CD8-positive, alpha-beta memory T cell (primary cell): ENCODE measurements at regions not wholly inside any gene's neighbourhood (a gene's known extent, or its start where the extent isn't known, plus 50 kb on each side); places are given as distances from the start of the nearest gene placed in this dataset.

Experiments
- CTCF ChIA-PET: fragments of 350-600 bp; sonication (Branson Sonifier 250); formaldehyde crosslinking; loops from one replicate; lab custom pipeline; 2021; ENCODE audit warnings: antibody characterized with exemption; lab: Charles Lee
- POLR2A ChIA-PET: fragments of 350-600 bp; sonication (Branson Sonifier 250); formaldehyde crosslinking; loops from one replicate; lab custom pipeline; 2021; ENCODE audit warnings: antibody characterized with exemption; lab: Charles Lee
- DNase-seq, 5 donors: peaks; one replicate each; pipeline versions ENCODE4 v3.0.0 to v3.0.0-alpha.2; 2020 to 2022; ENCODE audit warnings: mixed read lengths in 1 of 5
- H3K27ac ChIP-seq: one replicate; pipeline ENCODE4 v1.7.0; 2013; ENCODE audit warnings: low read depth, mild to moderate bottlenecking, low read length, moderate library complexity
- H3K27me3 ChIP-seq: 2 replicates; pipeline ENCODE4 v1.7.0; 2013; ENCODE audit warnings: low read length, mild to moderate bottlenecking; ENCODE audit not compliant: insufficient read depth, poor library complexity, severe bottlenecking
- H3K36me3 ChIP-seq: 2 replicates; pipeline ENCODE4 v1.7.0; 2013; ENCODE audit warnings: mild to moderate bottlenecking, low read length, moderate library complexity; ENCODE audit not compliant: insufficient read depth
- H3K4me1 ChIP-seq: 2 replicates; pipeline ENCODE4 v1.7.0; 2013; ENCODE audit warnings: mild to moderate bottlenecking, low read length, moderate library complexity; ENCODE audit not compliant: insufficient read depth
- H3K4me3 ChIP-seq: 2 replicates; pipeline ENCODE4 v1.7.0; 2013; ENCODE audit warnings: mild to moderate bottlenecking, low read length
- H3K9me3 ChIP-seq: 2 replicates; pipeline ENCODE4 v1.7.0; 2013; ENCODE audit warnings: mild to moderate bottlenecking, low read length
- H3K27ac Mint-ChIP-seq, 8 donors: one replicate each; pipeline ENCODE4 v1.8.0; 2020 to 2021; ENCODE audit warnings: mixed read lengths in 8 of 8, mild to moderate bottlenecking in 6 of 8, inconsistent platforms in 3 of 8, moderate library complexity in 3 of 8
- H3K27me3 Mint-ChIP-seq, 2 donors: one replicate each; pipeline ENCODE4 v1.8.0; 2020 to 2021; ENCODE audit warnings: mixed read lengths in 2 of 2, mild to moderate bottlenecking in 1 of 2, moderate library complexity in 1 of 2
- H3K36me3 Mint-ChIP-seq, 3 donors: one replicate each; pipeline ENCODE4 v1.8.0; 2020 to 2021; ENCODE audit warnings: mixed read lengths in 3 of 3, inconsistent platforms in 1 of 3, mild to moderate bottlenecking in 1 of 3
- H3K4me1 Mint-ChIP-seq, 3 donors: one replicate each; pipeline ENCODE4 v1.8.0; 2020 to 2021; ENCODE audit warnings: mixed read lengths in 3 of 3, inconsistent platforms in 1 of 3, mild to moderate bottlenecking in 1 of 3
- H3K4me3 Mint-ChIP-seq, 7 donors: one replicate each; pipeline ENCODE4 v1.8.0; 2020 to 2021; ENCODE audit warnings: mixed read lengths in 7 of 7, mild to moderate bottlenecking in 6 of 7, moderate library complexity in 4 of 7, inconsistent platforms in 2 of 7
- H3K9me3 Mint-ChIP-seq, 5 donors: one replicate each; pipeline ENCODE4 v1.8.0; 2020 to 2022; ENCODE audit warnings: mixed read lengths in 5 of 5, mild to moderate bottlenecking in 3 of 5, moderate library complexity in 2 of 5, inconsistent platforms in 1 of 5

DNA sequence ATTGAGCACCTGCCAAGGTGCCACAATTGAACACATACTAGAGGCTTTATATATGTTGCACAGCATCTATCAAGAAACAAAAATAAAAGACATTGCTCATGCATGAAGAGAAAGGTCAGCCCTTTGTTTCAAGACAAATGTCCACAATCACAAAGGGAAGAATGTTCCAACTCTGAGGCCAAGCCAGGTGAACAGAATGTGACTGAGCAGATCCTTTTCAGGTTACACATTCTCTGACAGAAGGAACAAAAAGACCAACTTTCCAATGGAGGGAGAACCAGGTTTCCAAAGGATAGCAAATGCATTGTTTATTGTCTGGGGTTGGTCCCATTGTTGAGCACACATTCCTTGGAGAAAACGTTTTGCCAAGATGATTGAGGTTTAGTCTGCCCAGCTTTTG lies 50.2 kb upstream of the FAM174B start:
- H3K27ac ChIP-seq = no peak overlapping the region
- H3K27me3 Mint-ChIP-seq = peaks cover 8 to 9% of the 10 kb centered on the region in 2 donors
- H3K4me1 Mint-ChIP-seq = peaks cover 0 to 5% (median 0%) of the 10 kb centered on the region in 3 donors
- no peak overlapping the region for H3K4me3 Mint-ChIP-seq
- H3K4me3 ChIP-seq = no peak overlapping the region
- H3K9me3 Mint-ChIP-seq = peaks cover 0 to under 1% (median 0%) of the 10 kb centered on the region in 5 donors
- no peaks in the 10 kb centered on the region for H3K36me3 ChIP-seq
- H3K27ac Mint-ChIP-seq = no peak overlapping the region
- CTCF ChIA-PET = interaction anchor here (1.5 kb wide), 1 partner anchor 9 kb away, joined by 5 read pairs; no protein-coding TSS in a partner anchor
- POLR2A ChIA-PET = no interaction called here
- no peaks in the 10 kb centered on the region for H3K27me3 ChIP-seq
- DNase-seq = no peak
- H3K9me3 ChIP-seq = no peaks in the 10 kb centered on the region
- no peaks in the 10 kb centered on the region for H3K4me1 ChIP-seq
- no peaks in the 10 kb centered on the region for H3K36me3 Mint-ChIP-seq

DNA sequence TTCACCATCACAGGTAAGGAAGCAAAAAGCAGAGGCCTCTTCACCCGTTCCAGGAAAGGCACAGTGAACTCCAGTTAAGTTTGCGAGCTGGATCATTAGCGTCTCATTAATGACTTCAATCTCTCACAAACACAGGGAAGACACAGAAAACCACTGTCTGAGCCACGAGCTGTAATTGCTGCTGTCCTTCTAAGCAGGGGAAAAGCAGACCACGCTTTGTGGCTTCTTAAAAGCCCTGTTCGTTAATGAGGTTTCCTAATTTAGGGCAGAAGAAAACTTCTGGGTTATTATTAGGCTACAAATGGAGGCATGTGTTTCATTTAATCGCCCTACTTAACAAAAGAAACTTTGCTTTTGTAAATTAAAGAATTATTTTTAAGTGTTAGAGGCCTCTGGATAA lies 50.6 kb upstream of the FAM174B start:
- Histone ChIP-seq H3K9me3 (no peaks in the 10 kb centered on the region), H3K27ac (no peak overlapping the region), H3K36me3 (no peaks in the 10 kb centered on the region), H3K4me1 (no peaks in the 10 kb centered on the region), H3K27me3 (no peaks in the 10 kb centered on the region), H3K4me3 (no peak overlapping the region)
- no peak overlapping the region for H3K4me3 Mint-ChIP-seq
- H3K9me3 Mint-ChIP-seq = no peaks in the 10 kb centered on the region
- peaks cover 0 to 5% (median 0%) of the 10 kb centered on the region in 3 donors for H3K4me1 Mint-ChIP-seq
- H3K27ac Mint-ChIP-seq = no peak overlapping the region
- H3K36me3 Mint-ChIP-seq = no peaks in the 10 kb centered on the region
- POLR2A ChIA-PET = no interaction called here
- no peak for DNase-seq
- CTCF ChIA-PET = interaction anchor here (1.5 kb wide), 1 partner anchor 8 kb away, joined by 5 read pairs; no protein-coding TSS in a partner anchor
- H3K27me3 Mint-ChIP-seq = peaks cover 8 to 9% of the 10 kb centered on the region in 2 donors

DNA sequence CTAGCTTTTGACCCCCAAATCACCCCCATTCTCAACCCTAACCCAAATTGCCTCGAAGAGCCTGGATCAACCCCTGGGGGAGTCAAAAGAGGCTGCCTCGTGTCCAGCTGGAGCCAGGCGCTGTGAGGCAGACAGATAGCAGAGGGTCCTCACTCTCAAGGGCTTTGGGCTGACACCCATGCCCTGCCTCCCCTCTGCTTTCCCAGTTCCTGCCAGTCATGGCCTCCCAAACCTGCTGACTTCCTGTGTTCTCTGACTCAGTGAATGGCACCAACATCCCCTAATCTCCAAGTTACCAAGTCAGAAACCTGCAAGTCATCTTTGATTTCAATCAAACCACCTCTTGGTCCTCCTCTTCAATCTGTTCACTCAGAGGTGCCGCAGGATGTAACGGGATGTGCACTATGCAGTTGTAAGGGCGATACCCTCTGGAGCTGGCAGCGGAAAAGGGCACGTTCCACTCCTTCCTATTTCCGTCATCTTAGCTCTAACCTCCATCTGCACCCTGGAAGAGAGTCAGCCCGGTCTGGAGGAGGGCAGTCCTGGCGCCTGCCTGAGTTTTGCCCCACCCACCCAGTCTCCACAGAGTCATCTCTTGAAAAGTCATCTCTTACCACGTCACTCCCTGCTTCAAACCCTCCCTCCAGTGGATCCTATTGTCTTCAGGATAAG lies 52.4 kb upstream of the FAM174B start:
- H3K27me3 ChIP-seq = no peaks in the 10 kb centered on the region
- DNase-seq = no peak
- Mint-ChIP-seq H3K4me3 (no peak overlapping the region), H3K27ac (peak overlapping the region in 1 of 8 donors; percentile 78), H3K4me1 (peaks cover 0 to 5% (median 0%) of the 10 kb centered on the region in 3 donors), H3K9me3 (no peaks in the 10 kb centered on the region), H3K27me3 (peaks cover 8 to 11% of the 10 kb centered on the region in 2 donors), H3K36me3 (no peaks in the 10 kb centered on the region)
- H3K27ac ChIP-seq = no peak overlapping the region
- CTCF ChIA-PET = interaction anchor here (1.9 kb wide), 1 partner anchor 186 kb away, joined by 4 read pairs; no protein-coding TSS in a partner anchor
- H3K36me3 ChIP-seq = no peaks in the 10 kb centered on the region
- no peaks in the 10 kb centered on the region for H3K9me3 ChIP-seq
- no peak overlapping the region for H3K4me3 ChIP-seq
- no peaks in the 10 kb centered on the region for H3K4me1 ChIP-seq
- POLR2A ChIA-PET = no interaction called here

DNA sequence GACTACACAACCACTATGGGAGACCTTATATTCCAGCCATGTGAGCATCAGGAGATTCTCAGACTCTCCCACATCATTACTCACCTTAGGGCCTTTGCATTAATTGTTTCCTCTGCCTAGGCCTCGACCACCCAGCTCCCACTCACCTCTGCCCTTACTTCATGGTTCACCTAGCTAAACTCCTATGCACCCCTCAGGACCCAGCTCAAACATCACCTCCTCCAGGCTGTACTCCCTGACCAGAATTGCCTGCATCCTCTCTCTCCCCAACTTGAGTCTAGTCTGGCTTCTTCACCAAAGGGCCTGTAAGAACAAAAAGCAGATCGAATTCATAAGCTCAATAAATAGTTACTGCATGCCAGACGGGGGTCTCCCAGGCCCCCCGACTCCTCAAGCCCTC lies 53.1 kb upstream of the FAM174B start:
- Mint-ChIP-seq H3K4me3 (no peak overlapping the region), H3K9me3 (no peaks in the 10 kb centered on the region), H3K4me1 (peaks cover 0 to 5% (median 0%) of the 10 kb centered on the region in 3 donors), H3K27ac (peak overlapping the region in 1 of 8 donors; percentile 25), H3K27me3 (peaks cover 8 to 11% of the 10 kb centered on the region in 2 donors), H3K36me3 (no peaks in the 10 kb centered on the region)
- Histone ChIP-seq H3K9me3 (no peaks in the 10 kb centered on the region), H3K27ac (no peak overlapping the region), H3K4me3 (no peak overlapping the region), H3K4me1 (no peaks in the 10 kb centered on the region), H3K27me3 (no peaks in the 10 kb centered on the region), H3K36me3 (no peaks in the 10 kb centered on the region)
- DNase-seq = no peak
- ChIA-PET POLR2A (no interaction called here), CTCF (interaction anchor here (0.7 to 1.9 kb wide), 2 partner anchors 11 to 187 kb away, joined by 3 to 4 read pairs; no protein-coding TSS in a partner anchor)

DNA sequence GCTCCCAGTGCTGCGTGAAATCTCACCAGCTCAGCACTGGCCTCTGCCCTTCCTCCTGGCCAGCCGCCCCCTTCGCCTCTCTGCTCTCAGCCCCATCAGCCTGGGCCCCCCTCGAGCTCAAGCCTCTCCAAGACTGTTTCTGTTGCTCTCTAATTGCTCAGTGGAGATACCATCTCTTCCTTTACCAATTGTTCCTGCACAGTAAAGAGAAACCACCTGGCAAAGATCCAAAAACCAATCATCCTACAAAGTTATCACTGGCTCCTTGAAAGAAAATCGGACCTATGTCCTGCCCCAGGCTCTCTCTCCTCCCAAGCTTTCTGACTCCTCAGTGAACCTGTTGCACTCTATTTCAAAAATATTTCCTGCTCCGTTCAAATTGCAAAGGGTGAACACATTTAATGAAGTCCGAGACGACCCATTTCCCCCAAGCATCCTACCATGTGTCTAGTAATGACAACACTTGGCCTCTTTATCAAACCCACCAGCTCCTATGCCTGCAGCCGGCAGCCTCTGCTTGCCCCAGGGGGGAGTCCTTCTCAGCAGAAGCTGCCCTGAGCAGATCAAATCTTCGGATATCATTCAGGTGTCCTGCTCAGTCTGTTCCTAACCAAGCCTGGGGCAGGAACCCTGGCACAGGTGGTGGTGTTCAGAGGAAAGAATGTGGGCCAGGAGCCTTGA lies 53.7 kb upstream of the FAM174B start:
- H3K36me3 Mint-ChIP-seq = no peaks in the 10 kb centered on the region
- POLR2A ChIA-PET = no interaction called here
- Histone ChIP-seq H3K27ac (no peak overlapping the region), H3K27me3 (peaks cover 3% of the 10 kb centered on the region), H3K9me3 (no peaks in the 10 kb centered on the region), H3K36me3 (no peaks in the 10 kb centered on the region), H3K4me3 (no peak overlapping the region), H3K4me1 (no peaks in the 10 kb centered on the region)
- CTCF ChIA-PET = interaction anchor here (0.7 to 1.9 kb wide), 4 partner anchors 12 to 1003 kb away, joined by 3 to 6 read pairs (median 4); no protein-coding TSS in a partner anchor
- no peak overlapping the region for H3K4me3 Mint-ChIP-seq
- no peak for DNase-seq
- peaks cover 2 to 8% (median 4%) of the 10 kb centered on the region in 3 donors for H3K4me1 Mint-ChIP-seq
- no peaks in the 10 kb centered on the region for H3K9me3 Mint-ChIP-seq
- peaks cover 8 to 14% of the 10 kb centered on the region in 2 donors for H3K27me3 Mint-ChIP-seq
- H3K27ac Mint-ChIP-seq = no peak overlapping the region

DNA sequence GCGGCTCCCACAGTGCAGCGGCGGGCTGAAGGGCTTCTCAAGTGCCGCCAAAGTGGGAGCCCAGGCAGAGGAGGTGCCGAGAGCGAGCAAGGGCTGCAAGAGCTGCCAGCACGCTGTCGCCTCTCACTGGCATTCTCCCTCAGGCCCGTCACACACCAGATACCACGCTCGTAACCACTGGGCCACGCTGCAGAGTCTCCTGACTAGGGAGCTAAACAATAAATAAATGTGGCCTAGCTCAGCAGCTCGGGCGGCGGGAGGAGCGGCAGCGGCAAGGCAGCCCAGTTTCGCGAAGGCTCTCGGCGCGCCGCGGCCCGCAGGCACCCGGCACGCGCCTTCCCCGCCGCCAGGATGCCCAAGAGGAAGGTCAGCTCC lies 55.9 kb upstream of the FAM174B start:
- Histone ChIP-seq H3K27ac (no peak overlapping the region), H3K27me3 (peaks cover 5% of the 10 kb centered on the region), H3K4me1 (no peaks in the 10 kb centered on the region), H3K9me3 (no peaks in the 10 kb centered on the region), H3K4me3 (no peak overlapping the region), H3K36me3 (no peaks in the 10 kb centered on the region)
- peaks cover 13 to 17% of the 10 kb centered on the region in 2 donors for H3K27me3 Mint-ChIP-seq
- ChIA-PET POLR2A (no interaction called here), CTCF (no interaction called here)
- H3K27ac Mint-ChIP-seq = no peak overlapping the region
- no peaks in the 10 kb centered on the region for H3K36me3 Mint-ChIP-seq
- H3K4me1 Mint-ChIP-seq = peaks cover 6 to 16% (median 12%) of the 10 kb centered on the region in 3 donors
- H3K9me3 Mint-ChIP-seq = no peaks in the 10 kb centered on the region
- H3K4me3 Mint-ChIP-seq = no peak overlapping the region
- DNase-seq = no peak

DNA sequence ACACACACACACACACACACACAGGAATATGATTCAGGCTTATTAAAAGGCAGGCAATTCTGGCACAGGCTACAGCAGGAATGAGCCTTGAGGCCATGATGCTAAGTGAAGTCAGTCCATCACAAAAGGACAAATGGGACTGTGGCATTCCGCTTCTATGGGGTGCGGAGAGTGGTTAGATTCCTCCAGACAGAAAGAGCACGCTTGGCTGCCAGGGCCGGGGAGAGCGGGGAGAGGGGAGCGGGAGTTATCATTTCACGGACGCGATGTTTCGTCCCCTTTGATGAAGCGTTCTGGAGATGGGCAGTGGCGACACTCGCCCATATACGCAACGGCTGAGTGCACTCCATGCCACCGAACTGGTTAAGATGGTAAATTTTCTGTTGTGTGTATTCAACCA lies 58.5 kb upstream of the FAM174B start:
- no peaks in the 10 kb centered on the region for H3K36me3 Mint-ChIP-seq
- POLR2A ChIA-PET = no interaction called here
- no peaks in the 10 kb centered on the region for H3K36me3 ChIP-seq
- CTCF ChIA-PET = interaction anchor here (0.6 to 1.5 kb wide), 14 partner anchors 8 to 1415 kb away, joined by 3 to 9 read pairs (median 4); no protein-coding TSS in a partner anchor
- peaks cover 20 to 23% of the 10 kb centered on the region in 2 donors for H3K27me3 Mint-ChIP-seq
- no peak for DNase-seq
- peak overlapping the region; percentile 57 to 92 (median 73) for H3K4me3 Mint-ChIP-seq
- H3K4me1 Mint-ChIP-seq = peaks cover 6 to 15% (median 12%) of the 10 kb centered on the region in 3 donors
- no peaks in the 10 kb centered on the region for H3K4me1 ChIP-seq
- no peak overlapping the region for H3K27ac ChIP-seq
- H3K9me3 ChIP-seq = no peaks in the 10 kb centered on the region
- peak overlapping the region; percentile 44 for H3K4me3 ChIP-seq
- no peak overlapping the region for H3K27ac Mint-ChIP-seq
- peaks cover 5% of the 10 kb centered on the region for H3K27me3 ChIP-seq
- H3K9me3 Mint-ChIP-seq = peaks cover 0 to 2% (median 0%) of the 10 kb centered on the region in 5 donors
